Inflammatory macrophage (primary cell): ENCODE measurements at regions not wholly inside any gene's neighbourhood (a gene's known extent, or its start where the extent isn't known, plus 50 kb on each side); places are given as distances from the start of the nearest gene placed in this dataset.
A peak's percentile ranks its signal among the peaks of the same experiment; 100 is the strongest.

Experiments
- DNase-seq, 2 donors: peaks; one replicate each; pipeline ENCODE4 v3.0.0-alpha.2; 2020 to 2022

DNA sequence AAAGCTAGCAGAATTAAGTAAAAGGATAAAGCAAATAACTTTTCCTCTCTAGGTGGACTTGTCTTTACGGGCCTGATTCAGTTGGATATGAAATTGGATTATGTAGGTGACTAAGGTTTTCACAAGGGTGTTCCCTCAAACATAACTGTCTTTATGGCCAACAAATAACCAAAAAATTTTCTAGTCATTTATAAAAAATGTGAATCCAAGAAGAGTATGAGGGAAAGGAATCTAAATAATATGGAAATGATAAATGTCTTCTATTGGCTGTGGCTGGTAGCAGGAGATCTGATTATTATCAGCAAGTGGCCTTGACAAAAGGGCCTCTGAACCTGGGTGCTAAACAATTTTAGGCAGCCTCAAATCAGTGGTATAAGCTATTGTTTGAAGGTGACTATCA lies 594.0 kb upstream of the UBE2E2 start:
- no peak for DNase-seq

DNA sequence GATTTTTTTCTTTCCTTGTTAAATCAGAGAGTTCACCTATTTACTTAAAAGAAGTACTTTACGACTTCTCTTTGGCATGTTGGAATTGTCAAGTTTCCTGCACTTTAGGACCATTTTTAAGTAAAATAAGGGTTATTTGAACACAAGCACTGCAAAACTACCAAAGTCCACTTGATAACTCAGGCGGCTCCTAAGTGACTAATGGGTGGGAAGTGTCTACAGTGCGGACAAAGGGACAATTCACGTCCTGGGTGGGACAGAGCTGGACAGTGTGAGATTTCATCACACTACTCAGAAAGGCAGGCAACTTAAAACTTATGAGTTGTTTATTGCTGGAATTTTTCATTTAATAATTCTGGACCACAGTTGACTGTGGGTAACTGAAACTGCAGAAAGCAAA lies 590.2 kb upstream of the UBE2E2 start:
- no peak for DNase-seq

- no peak for DNase-seq
These were observed 587.3 kb upstream of the UBE2E2 start for GRCh38 chr3:22615790-22616189.

DNA sequence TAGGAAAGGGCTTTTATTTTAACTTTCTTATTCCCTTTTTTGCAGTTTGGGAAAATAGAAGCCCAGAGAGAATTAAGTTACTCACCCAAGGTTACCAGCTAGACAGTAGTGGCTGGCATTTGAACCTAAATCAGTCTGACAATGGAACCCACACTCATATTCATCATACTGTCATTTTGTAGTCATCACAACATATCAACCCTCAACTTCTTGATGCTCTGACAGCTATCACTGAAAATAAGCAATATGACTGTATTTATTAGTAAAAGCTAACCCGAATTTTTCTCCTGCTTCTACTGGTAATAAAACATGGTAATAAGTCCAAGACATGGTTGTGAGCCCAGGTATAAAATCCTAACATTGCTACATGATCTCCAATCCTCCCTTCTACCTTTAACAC lies 585.8 kb upstream of the UBE2E2 start:
- DNase-seq = no peak

- DNase-seq = no peak
These were observed 582.6 kb upstream of the UBE2E2 start for GRCh38 chr3:22620498-22620897.

DNA sequence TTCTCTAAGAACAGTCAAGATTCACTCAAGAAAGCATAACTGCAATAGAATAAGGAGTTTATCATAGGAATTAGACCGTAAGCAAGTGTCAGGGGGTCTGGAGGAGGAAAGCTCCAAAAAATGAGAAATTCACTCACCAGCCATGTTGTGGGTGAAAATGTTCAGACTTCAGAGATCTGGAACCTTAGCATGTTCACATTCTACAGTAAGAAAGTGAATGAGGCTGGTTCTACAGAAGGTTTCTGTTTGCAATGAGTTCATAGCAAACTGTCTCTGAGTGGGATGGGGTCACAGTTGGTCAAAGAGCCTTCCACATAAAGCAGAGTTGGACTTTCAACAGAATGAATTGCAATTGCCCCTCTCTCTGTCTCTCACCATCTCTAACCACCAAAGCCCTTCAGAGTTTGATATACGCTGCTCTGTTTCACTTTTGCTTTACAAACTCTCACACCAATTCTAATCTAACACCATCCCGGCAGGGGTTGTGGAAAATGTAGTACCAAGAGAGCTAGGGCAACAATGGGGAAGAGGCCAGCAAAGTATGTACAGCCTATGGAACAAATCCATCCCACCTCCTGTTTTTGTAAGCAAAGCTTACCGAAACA lies 581.8 kb upstream of the UBE2E2 start:
- DNase-seq = no peak

DNA sequence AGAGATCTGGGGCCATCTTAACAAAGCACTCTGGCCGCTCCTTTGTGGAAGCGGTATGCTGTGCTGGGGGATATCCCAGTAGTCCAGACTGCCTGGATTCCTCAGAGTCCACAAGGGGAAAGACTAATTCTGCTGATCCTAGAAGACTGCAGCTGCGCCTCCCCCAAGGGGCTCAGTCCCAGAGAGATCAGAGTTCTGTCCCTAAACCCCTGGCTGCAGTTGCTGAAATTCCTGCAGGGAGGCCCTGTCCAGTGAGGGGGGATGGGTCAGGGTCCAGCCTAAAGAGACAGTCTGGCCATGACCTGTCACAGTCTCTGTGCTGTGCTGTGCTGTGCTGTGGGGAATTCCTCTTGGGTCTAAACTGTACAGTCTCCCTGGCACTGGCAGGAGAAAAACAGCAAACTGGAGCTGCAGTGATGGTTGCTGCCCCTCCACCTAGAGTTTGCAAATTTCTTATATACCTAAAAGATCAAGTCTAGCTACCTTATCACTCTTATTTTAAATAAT lies 575.1 kb upstream of the UBE2E2 start:
- no peak for DNase-seq

GRCh38 chr3:22632536-22632935 lies 570.6 kb upstream of the UBE2E2 start:
- no peak for DNase-seq

- peak in 1 of 2 donors; percentile 7 for DNase-seq
These were observed 568.7 kb upstream of the UBE2E2 start for GRCh38 chr3:22634433-22634832.

DNA sequence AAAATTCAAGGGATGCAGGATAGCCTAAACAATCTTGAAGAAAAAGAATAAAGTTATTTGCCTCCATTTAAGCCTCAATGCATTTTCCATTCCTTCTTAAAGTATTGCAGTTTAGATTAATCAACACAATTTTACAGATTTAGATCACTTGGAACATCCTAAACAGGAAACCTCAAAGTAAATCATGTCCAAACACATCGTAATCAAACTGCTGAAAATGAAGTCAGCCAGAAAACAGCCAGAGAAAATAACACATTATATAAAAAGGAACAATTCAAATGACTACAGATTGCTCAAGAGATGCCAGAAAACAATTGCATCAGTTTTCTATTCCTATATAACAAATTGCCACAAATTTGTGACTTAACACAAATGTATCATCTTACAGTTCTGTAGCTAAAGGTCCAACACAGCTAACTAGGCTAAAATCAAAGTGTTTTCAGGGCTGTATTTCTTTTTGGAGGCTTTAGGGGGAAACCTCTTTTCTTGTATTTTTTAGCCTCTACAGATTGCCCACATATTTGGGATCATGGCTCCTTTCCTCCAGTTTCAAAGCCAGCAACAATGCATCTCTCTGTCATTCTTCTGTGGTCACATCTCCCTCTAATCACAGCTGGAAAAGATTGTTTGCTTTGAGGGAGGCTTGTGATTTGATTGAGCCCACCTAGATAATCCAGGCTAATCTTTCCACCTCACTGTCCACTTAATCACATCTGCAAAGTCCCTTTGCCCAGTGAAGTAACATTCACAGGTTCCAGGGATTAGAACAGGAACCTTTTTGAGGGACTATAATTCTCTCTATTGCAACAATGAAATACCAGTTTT lies 543.3 kb upstream of the UBE2E2 start:
- peak; percentile 1 to 9 for DNase-seq

GRCh38 chr3:22660606-22661005 lies 542.5 kb upstream of the UBE2E2 start:
- DNase-seq = no peak

DNA sequence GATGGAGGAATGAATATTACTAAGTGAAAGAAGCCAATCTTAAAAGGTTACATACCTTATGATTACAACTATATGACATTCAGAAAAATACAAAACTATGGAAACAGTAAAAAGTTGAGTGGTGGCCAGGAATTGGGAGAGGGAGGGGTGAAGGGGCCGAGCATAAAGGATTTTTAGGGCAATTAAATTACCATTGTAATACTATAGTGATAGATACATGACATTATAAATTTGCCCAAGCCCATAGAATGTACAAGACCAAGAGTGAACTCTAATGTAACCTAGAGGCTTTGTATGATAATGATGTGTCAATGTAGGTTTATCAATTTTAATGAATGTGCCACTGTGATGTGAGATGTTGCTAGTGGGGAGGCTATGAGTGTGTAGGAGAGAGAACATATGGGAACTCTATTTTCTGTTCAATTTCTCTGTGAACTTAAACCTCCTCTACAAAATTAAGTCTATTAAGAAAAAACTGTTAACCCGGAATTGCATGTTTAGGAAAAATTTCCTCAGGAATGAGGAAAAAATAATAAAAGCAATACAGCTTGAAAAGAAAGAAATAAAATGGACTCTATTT lies 541.9 kb upstream of the UBE2E2 start:
- DNase-seq = no peak

- no peak for DNase-seq
These were observed 537.6 kb upstream of the UBE2E2 start for GRCh38 chr3:22665528-22665927.

DNA sequence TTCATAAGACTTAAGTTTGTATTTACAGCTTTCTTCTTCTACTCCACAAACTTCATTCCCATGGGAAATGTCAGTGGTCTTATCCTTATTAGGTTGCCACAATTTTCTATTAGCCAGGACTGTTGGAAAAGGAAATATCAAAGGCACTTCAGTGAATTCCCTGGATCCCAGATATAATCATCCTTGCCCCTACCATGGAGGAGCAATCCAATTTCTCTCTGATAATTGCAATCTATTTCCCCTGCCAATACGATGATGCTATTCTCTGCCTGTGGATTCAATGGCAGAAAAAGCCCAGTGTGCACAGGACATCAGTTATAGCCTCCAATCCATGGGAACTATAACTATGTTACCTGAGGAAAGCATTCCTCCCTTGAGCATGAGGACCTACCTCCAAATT lies 536.4 kb upstream of the UBE2E2 start:
- DNase-seq = no peak

GRCh38 chr3:22671848-22672247 lies 531.3 kb upstream of the UBE2E2 start:
- no peak for DNase-seq

DNA sequence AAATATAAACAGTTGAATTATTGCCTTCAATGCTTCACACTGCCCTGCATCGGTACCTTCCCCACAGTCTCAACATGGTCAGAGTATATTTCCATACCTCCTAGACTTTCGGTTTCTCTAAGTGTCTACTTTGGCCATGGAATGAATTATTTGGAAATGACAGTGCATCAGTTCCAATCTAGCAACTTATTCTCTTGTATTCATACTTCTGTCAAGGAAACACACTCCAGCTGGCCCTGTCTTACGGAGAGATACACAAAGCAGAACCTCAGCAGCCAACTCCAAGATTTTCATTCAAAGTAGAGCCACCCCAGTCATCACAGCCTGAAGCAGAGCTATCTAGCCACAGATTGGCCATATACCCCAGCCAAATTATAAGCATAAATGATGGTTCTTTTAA lies 518.4 kb upstream of the UBE2E2 start:
- no peak for DNase-seq

GRCh38 chr3:22685597-22685996 lies 517.5 kb upstream of the UBE2E2 start:
- peak in 1 of 2 donors; percentile 3 for DNase-seq

DNA sequence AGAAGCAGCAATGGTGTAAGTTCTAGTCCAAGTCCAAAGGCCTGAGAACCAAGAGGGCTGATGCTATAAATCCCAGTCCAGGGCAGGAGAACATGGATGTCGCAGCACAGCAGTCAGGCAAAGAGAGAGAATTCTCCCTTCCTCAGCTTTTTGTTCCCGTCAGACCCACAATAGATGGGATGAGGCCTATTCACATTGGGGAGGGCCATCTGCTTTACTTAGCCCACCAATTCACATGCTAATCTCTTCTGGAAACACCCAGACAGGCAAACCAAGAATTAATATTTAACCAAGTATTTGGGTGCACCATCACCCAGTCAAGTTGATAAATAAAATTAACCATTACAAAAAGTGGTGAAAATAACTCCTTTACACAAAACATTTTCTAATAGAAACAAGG lies 511.7 kb upstream of the UBE2E2 start:
- DNase-seq = no peak

DNA sequence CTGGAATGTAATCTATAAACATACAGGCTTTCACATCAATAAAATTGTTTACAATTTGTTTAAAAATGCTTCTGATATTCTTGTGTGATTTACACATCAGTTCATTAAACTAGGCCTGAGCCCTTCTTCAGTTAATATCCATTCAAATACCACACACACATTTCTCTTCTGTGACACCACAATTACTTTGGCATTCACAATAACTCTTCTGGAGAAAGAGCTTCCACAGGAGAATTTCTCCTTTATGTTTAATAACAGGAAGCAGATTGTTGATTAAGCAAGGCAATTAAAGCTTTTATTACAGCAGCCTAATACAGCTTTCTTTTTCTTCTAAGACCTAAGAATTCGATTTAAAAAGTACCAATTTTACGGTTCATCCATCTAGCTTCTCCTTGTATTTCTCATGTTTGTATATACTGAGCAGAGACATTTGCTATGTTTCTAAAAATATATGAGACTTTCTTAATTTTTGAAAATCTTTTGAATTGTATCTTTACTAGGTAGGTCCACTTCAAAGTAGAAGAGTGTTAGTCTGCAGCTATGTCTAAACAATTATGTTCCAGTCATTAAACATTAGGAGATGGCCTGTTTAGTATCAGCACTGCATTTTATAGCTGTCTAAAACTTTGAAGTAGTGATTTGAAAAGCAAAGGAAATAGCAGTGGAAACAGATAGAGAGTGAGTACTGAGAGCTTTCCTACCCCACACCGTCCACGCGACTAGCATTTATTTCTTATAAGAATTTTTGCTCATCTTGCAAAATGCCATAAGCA lies 511.1 kb upstream of the UBE2E2 start:
- DNase-seq = no peak

DNA sequence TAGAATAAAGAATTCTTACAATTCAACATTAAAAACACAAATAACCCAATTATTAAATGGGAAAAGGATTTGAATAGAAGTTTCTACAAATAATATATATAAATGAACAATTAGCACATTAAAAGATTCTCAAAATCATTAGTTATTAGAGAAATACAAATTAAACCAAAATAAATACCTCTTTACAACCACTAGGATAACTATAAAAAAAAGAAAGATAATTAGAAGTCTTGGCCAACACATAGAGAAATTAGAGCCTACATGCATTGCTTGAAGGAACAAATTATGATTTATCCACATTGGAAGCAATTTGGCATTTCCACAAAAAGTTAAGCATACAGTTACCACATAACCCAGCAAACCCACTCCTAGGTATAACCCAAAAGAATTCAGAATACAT lies 502.3 kb upstream of the UBE2E2 start:
- no peak for DNase-seq

GRCh38 chr3:22704166-22704565 lies 499.0 kb upstream of the UBE2E2 start:
- peak; percentile 13 to 18 for DNase-seq

- no peak for DNase-seq
These were observed 498.4 kb upstream of the UBE2E2 start for GRCh38 chr3:22704571-22705354.
